ENCODE measurements at regions not wholly inside any gene's neighbourhood (a gene's known extent, or its start where the extent isn't known, plus 50 kb on each side); places are given as distances from the start of the nearest gene placed in this dataset.

GRCh38 chr11:57124917-57125316, 56.8 kb upstream of the LRRC55 start:
- no peak for TF ChIP-seq FOXM1 (IDR thresholded peaks at IDR 0.05; ENCODE audit: borderline replicate concordance, low read depth)
- no peak for TF ChIP-seq TAF1 (IDR thresholded peaks at IDR 0.05; ENCODE audit: low read depth)
- no peak for TF ChIP-seq EP300 (IDR thresholded peaks at IDR 0.05; ENCODE audit: borderline replicate concordance)
- no peak for TF ChIP-seq CREB1 (IDR thresholded peaks at IDR 0.05; ENCODE audit: low read depth)
- no peak for TF ChIP-seq REST (IDR thresholded peaks at IDR 0.05; ENCODE audit: low read depth)
- no peak for TF ChIP-seq YY1 (IDR thresholded peaks at IDR 0.05; ENCODE audit: low read depth)
- no peak for TF ChIP-seq TCF12 (IDR thresholded peaks at IDR 0.05; ENCODE audit: low read depth)
- TF ChIP-seq USF1 (IDR thresholded peaks at IDR 0.05): no peak
- TF ChIP-seq CEBPB (IDR thresholded peaks at IDR 0.05): no peak
- no peak for TF ChIP-seq RAD21 (IDR thresholded peaks at IDR 0.05; ENCODE audit: low read depth)
- TF ChIP-seq EGR1 (IDR thresholded peaks at IDR 0.05): no peak
- no peak for TF ChIP-seq TEAD4 (IDR thresholded peaks at IDR 0.05)
- no peak for TF ChIP-seq MAX (IDR thresholded peaks at IDR 0.05)
- TF ChIP-seq ZBTB7A (IDR thresholded peaks at IDR 0.05; ENCODE audit: low read depth): no peak

All from Ishikawa (cell line).